Liver (tissue), 7 donors: ENCODE measurements at regions not wholly inside any gene's neighbourhood (a gene's known extent, or its start where the extent isn't known, plus 50 kb on each side); places are given as distances from the start of the nearest gene placed in this dataset.

Source experiments
- DNase-seq: peaks from one replicate; pipeline ENCODE4 v3.0.0-alpha.2; 2017; ENCODE audit warnings: low spot score
- H3K27ac ChIP-seq, 2 donors: one replicate each; pipeline ENCODE4 v1.7.0; 2013; ENCODE audit warnings: inconsistent platforms in 2 of 2, low read length in 2 of 2, control low read depth in 1 of 2, low read depth in 1 of 2, mild to moderate bottlenecking in 1 of 2
- H3K27me3 ChIP-seq, 4 donors: one replicate each; pipeline versions ENCODE4 v1.6.1 to v1.7.0; 2013; ENCODE audit warnings: low read length in 3 of 4, inconsistent platforms in 1 of 4, mild to moderate bottlenecking in 1 of 4, moderate library complexity in 1 of 4; ENCODE audit not compliant: control insufficient read depth in 4 of 4, insufficient read depth in 4 of 4
- H3K36me3 ChIP-seq, 4 donors: one replicate each; pipeline versions ENCODE4 v1.6.1 to v1.7.0; 2013; ENCODE audit warnings: low read length in 3 of 4, mild to moderate bottlenecking in 3 of 4, low read depth in 1 of 4, moderate library complexity in 1 of 4; ENCODE audit not compliant: control insufficient read depth in 4 of 4, insufficient read depth in 3 of 4
- H3K4me1 ChIP-seq, 4 donors: one replicate each; pipeline versions ENCODE4 v1.6.1 to v1.7.0; 2013; ENCODE audit warnings: low read length in 3 of 4, mild to moderate bottlenecking in 3 of 4, moderate library complexity in 1 of 4; ENCODE audit not compliant: control insufficient read depth in 4 of 4, insufficient read depth in 4 of 4
- H3K4me3 ChIP-seq, 3 donors: one replicate each; pipeline versions ENCODE4 v1.6.1 to v1.7.0; 2013; ENCODE audit warnings: low read length in 3 of 3, control low read depth in 1 of 3, low read depth in 1 of 3, mild to moderate bottlenecking in 1 of 3
- H3K9ac ChIP-seq, 2 donors: one replicate each; pipeline ENCODE4 v1.7.0; 2013; ENCODE audit warnings: low read length in 2 of 2, mild to moderate bottlenecking in 2 of 2, moderate library complexity in 2 of 2, control low read depth in 1 of 2, low read depth in 1 of 2
- H3K9me3 ChIP-seq, 4 donors: one replicate each; pipeline versions ENCODE4 v1.6.1 to v1.7.0; 2013; ENCODE audit warnings: low read length in 3 of 4; ENCODE audit not compliant: control insufficient read depth in 4 of 4
- ATF3 ChIP-seq: IDR thresholded peaks from 2 replicates; pipeline ENCODE4 v1.6.1; 2016; ENCODE audit warnings: antibody characterized with exemption
- FOXA1 ChIP-seq: IDR thresholded peaks from 2 replicates; pipeline ENCODE4 v1.6.1; 2016; ENCODE audit warnings: antibody characterized with exemption
- GABPA ChIP-seq, 2 donors: IDR thresholded peaks in 1 of 2; conservative IDR thresholded peaks in 1 of 2; 2 replicates each; pipeline ENCODE4 v1.6.1; 2016; ENCODE audit warnings: antibody characterized with exemption in 2 of 2, mild to moderate bottlenecking in 1 of 2, moderate library complexity in 1 of 2
- HNF4A ChIP-seq, 2 donors: conservative IDR thresholded peaks; 2 replicates each; pipeline ENCODE4 v1.6.1; 2016; ENCODE audit warnings: antibody characterized with exemption in 2 of 2, mild to moderate bottlenecking in 2 of 2
- HNF4G ChIP-seq: IDR thresholded peaks from 2 replicates; pipeline ENCODE4 v1.6.1; 2016; ENCODE audit warnings: antibody characterized with exemption
- JUND ChIP-seq, 2 donors: IDR thresholded peaks; 2 replicates each; pipeline ENCODE4 v1.6.1; 2016; ENCODE audit warnings: antibody characterized with exemption in 2 of 2
- MAX ChIP-seq: IDR thresholded peaks from 2 replicates; pipeline ENCODE4 v1.6.1; 2016; ENCODE audit warnings: antibody characterized with exemption
- RAD21 ChIP-seq, 2 donors: IDR thresholded peaks; 2 replicates each; pipeline ENCODE4 v1.6.1; 2016; ENCODE audit warnings: antibody characterized with exemption in 2 of 2, mild to moderate bottlenecking in 2 of 2
- REST ChIP-seq: IDR thresholded peaks from 2 replicates; pipeline ENCODE4 v1.6.1; 2016; ENCODE audit warnings: antibody characterized with exemption, mild to moderate bottlenecking
- RXRA ChIP-seq, 2 donors: IDR thresholded peaks; 2 replicates each; pipeline ENCODE4 v1.6.1; 2017 to 2018; ENCODE audit warnings: antibody characterized with exemption in 2 of 2, mild to moderate bottlenecking in 1 of 2
- SP1 ChIP-seq: IDR thresholded peaks from 2 replicates; pipeline ENCODE4 v1.6.1; 2018; ENCODE audit warnings: antibody characterized with exemption, mild to moderate bottlenecking
- WGBS: extraction: QIAGEN DNeasy Blood & Tissue Kit; methylation state at CpG from one replicate; pipeline ENCODE4 v1.1.7; 2013; 5-methylcytosine and 5-hydroxymethylcytosine counted together
- donor health status: healthy.
- donor health status: healthy.
- donor health status: healthy.
- donor health status: healthy.

- WGBS, result 23% methylated on average over 8 of the region's 8 CpGs
- no peak overlapping the region for H3K27ac ChIP-seq
- TF ChIP-seq MAX (no peak), JUND (IDR thresholded peaks at IDR 0.05) (no peak), FOXA1 (no peak)
- peaks cover 0 to 6% (median 0%) of the 10 kb centered on the region in 4 donors for H3K4me1 ChIP-seq
- peaks cover 1 to 9% (median 4%) of the 10 kb centered on the region in 4 donors for H3K9me3 ChIP-seq
- peaks cover 0 to 2% (median 0%) of the 10 kb centered on the region in 4 donors for H3K27me3 ChIP-seq
- H3K36me3 ChIP-seq, result no peaks in the 10 kb centered on the region
- H3K4me3 ChIP-seq, result no peak overlapping the region
- no peak for DNase-seq
- no peak overlapping the region for H3K9ac ChIP-seq
Observed at GRCh38 chr15:59953392-59953883, 50.7 kb upstream of the FOXB1 start.

GRCh38 chr15:59952960-59953359 is 51.2 kb upstream of the FOXB1 start:
- H3K27me3 ChIP-seq, result peaks cover 0 to 2% (median 0%) of the 10 kb centered on the region in 4 donors
- no peak for DNase-seq

GRCh38 chr15:59950603-59951388 is 53.3 kb upstream of the FOXB1 start:
- Histone ChIP-seq H3K36me3 (no peaks in the 10 kb centered on the region), H3K27ac (no peak overlapping the region), H3K4me1 (peaks cover 0 to 6% (median 0%) of the 10 kb centered on the region in 4 donors), H3K9me3 (peaks cover 0 to 4% (median 0%) of the 10 kb centered on the region in 4 donors), H3K4me3 (no peak overlapping the region), H3K27me3 (no peaks in the 10 kb centered on the region), H3K9ac (no peak overlapping the region)
- no peak for DNase-seq
- TF ChIP-seq RXRA (IDR thresholded peaks at IDR 0.05) (no peak), REST (no peak), MAX (no peak), HNF4G (no peak), ATF3 (no peak)
- WGBS, result 70% methylated on average over 4 of the region's 4 CpGs

More at GRCh38 chr15:59952960-59953359, 51.2 kb upstream of the FOXB1 start:
- Histone ChIP-seq H3K36me3 (no peaks in the 10 kb centered on the region), H3K9ac (no peak overlapping the region), H3K4me3 (no peak overlapping the region), H3K9me3 (peaks cover 1 to 9% (median 4%) of the 10 kb centered on the region in 4 donors), H3K27ac (no peak overlapping the region), H3K4me1 (peaks cover 0 to 6% (median 0%) of the 10 kb centered on the region in 4 donors)
- TF ChIP-seq HNF4G (no peak), SP1 (no peak), RAD21 (IDR thresholded peaks at IDR 0.05) (no peak), HNF4A (conservative IDR thresholded peaks at IDR 0.05) (no peak), GABPA (IDR thresholded peaks at IDR 0.05 in 1 of 2, conservative IDR thresholded peaks at IDR 0.05 in 1 of 2) (no peak), FOXA1 (no peak)
